IPS-20b (cell line): ENCODE measurements at regions not wholly inside any gene's neighbourhood (a gene's known extent, or its start where the extent isn't known, plus 50 kb on each side); places are given as distances from the start of the nearest gene placed in this dataset.

ENCODE experiments used
- H3K27ac ChIP-seq: one replicate; pipeline ENCODE4 v1.5.1; 2013; ENCODE audit warnings: low read length
- H3K27me3 ChIP-seq: 2 replicates; pipeline ENCODE4 v1.6.1; 2013; ENCODE audit warnings: mild to moderate bottlenecking, low read length, inconsistent platforms; ENCODE audit not compliant: insufficient read depth
- H3K36me3 ChIP-seq: 2 replicates; pipeline ENCODE4 v1.6.1; 2013; ENCODE audit warnings: low read depth, mild to moderate bottlenecking, inconsistent platforms, low read length, moderate library complexity; ENCODE audit not compliant: insufficient read depth
- H3K4me1 ChIP-seq: 2 replicates; pipeline ENCODE4 v1.6.1; 2013; ENCODE audit warnings: mild to moderate bottlenecking, control low read depth, inconsistent platforms, low read length, moderate library complexity; ENCODE audit not compliant: insufficient read depth
- H3K4me3 ChIP-seq: 2 replicates; pipeline ENCODE4 v1.5.1; 2013; ENCODE audit warnings: mild to moderate bottlenecking, low read length, inconsistent platforms
- H3K9ac ChIP-seq: 2 replicates; pipeline ENCODE4 v1.6.1; 2013; ENCODE audit warnings: low read depth, mild to moderate bottlenecking, inconsistent platforms, low read length, moderate library complexity
- H3K9me3 ChIP-seq: 2 replicates; pipeline ENCODE4 v1.6.1; 2013; ENCODE audit warnings: mild to moderate bottlenecking, low read depth, low read length, inconsistent platforms; ENCODE audit not compliant: insufficient read depth

- no peak overlapping the region for H3K4me3 ChIP-seq
- no peak overlapping the region for H3K9ac ChIP-seq
- peaks cover 3% of the 10 kb centered on the region; the same call in 1 of the 2 replicates for H3K9me3 ChIP-seq
- no peaks in the 10 kb centered on the region for H3K27me3 ChIP-seq
- H3K4me1 ChIP-seq: no peaks in the 10 kb centered on the region
- no peaks in the 10 kb centered on the region for H3K36me3 ChIP-seq
- H3K27ac ChIP-seq: no peak overlapping the region
Measured at GRCh38 chr12:124201248-124201647, 93.6 kb upstream of the RFLNA start.

- no peak overlapping the region for H3K27ac ChIP-seq
- H3K4me3 ChIP-seq: no peak overlapping the region
- H3K4me1 ChIP-seq: no peaks in the 10 kb centered on the region
- H3K27me3 ChIP-seq: no peaks in the 10 kb centered on the region
- H3K36me3 ChIP-seq: no peaks in the 10 kb centered on the region
- H3K9ac ChIP-seq: no peak overlapping the region
- no peaks in the 10 kb centered on the region; the same call in 1 of the 2 replicates for H3K9me3 ChIP-seq
Measured at GRCh38 chr12:124203176-124203575, 91.7 kb upstream of the RFLNA start.

- no peaks in the 10 kb centered on the region; the same call in 1 of the 2 replicates for H3K9me3 ChIP-seq
- H3K4me3 ChIP-seq: no peak overlapping the region
- H3K9ac ChIP-seq: no peak overlapping the region
- H3K36me3 ChIP-seq: no peaks in the 10 kb centered on the region
- no peaks in the 10 kb centered on the region for H3K27me3 ChIP-seq
- no peaks in the 10 kb centered on the region for H3K4me1 ChIP-seq
- H3K27ac ChIP-seq: no peak overlapping the region
Measured at GRCh38 chr12:124205405-124205804, 89.5 kb upstream of the RFLNA start.

GRCh38 chr12:124207049-124207448, 87.8 kb upstream of the RFLNA start:
- Histone ChIP-seq H3K27ac (no peak overlapping the region), H3K9me3 (peaks cover 4% of the 10 kb centered on the region), H3K4me3 (no peak overlapping the region)

GRCh38 chr12:124207617-124208016, 87.3 kb upstream of the RFLNA start:
- Histone ChIP-seq H3K9ac (no peak overlapping the region), H3K27ac (no peak overlapping the region), H3K9me3 (peaks cover 4% of the 10 kb centered on the region), H3K4me3 (no peak overlapping the region), H3K27me3 (no peaks in the 10 kb centered on the region), H3K4me1 (no peaks in the 10 kb centered on the region), H3K36me3 (no peaks in the 10 kb centered on the region)

More at GRCh38 chr12:124207049-124207448, 87.8 kb upstream of the RFLNA start:
- no peaks in the 10 kb centered on the region for H3K36me3 ChIP-seq
- H3K9ac ChIP-seq: no peak overlapping the region
- H3K4me1 ChIP-seq: no peaks in the 10 kb centered on the region
- no peaks in the 10 kb centered on the region for H3K27me3 ChIP-seq

- Histone ChIP-seq H3K27ac (no peak overlapping the region), H3K9ac (no peak overlapping the region), H3K36me3 (no peaks in the 10 kb centered on the region), H3K27me3 (no peaks in the 10 kb centered on the region), H3K4me1 (no peaks in the 10 kb centered on the region), H3K4me3 (no peak overlapping the region), H3K9me3 (peaks cover 4% of the 10 kb centered on the region)
Measured at GRCh38 chr12:124208489-124208888, 86.4 kb upstream of the RFLNA start.

GRCh38 chr12:124210991-124211577, 83.8 kb upstream of the RFLNA start:
- H3K27ac ChIP-seq: no peak overlapping the region
- H3K27me3 ChIP-seq: no peaks in the 10 kb centered on the region
- no peak overlapping the region for H3K4me3 ChIP-seq
- H3K4me1 ChIP-seq: no peaks in the 10 kb centered on the region
- H3K9me3 ChIP-seq: peaks cover 13% of the 10 kb centered on the region; the same call in 1 of the 2 replicates
- H3K36me3 ChIP-seq: no peaks in the 10 kb centered on the region
- H3K9ac ChIP-seq: no peak overlapping the region

- Histone ChIP-seq H3K9me3 (peaks cover 13% of the 10 kb centered on the region; the same call in 1 of the 2 replicates), H3K4me3 (no peak overlapping the region), H3K27ac (no peak overlapping the region), H3K4me1 (no peaks in the 10 kb centered on the region), H3K36me3 (no peaks in the 10 kb centered on the region), H3K9ac (no peak overlapping the region), H3K27me3 (no peaks in the 10 kb centered on the region)
Measured at GRCh38 chr12:124211753-124212152, 83.1 kb upstream of the RFLNA start.

- no peak overlapping the region for H3K4me3 ChIP-seq
- peaks cover 13% of the 10 kb centered on the region; the same call in 1 of the 2 replicates for H3K9me3 ChIP-seq
- H3K27ac ChIP-seq: no peak overlapping the region
- H3K27me3 ChIP-seq: no peaks in the 10 kb centered on the region
- no peaks in the 10 kb centered on the region for H3K36me3 ChIP-seq
- no peak overlapping the region for H3K9ac ChIP-seq
- peaks cover 6% of the 10 kb centered on the region; the same call in 1 of the 2 replicates for H3K4me1 ChIP-seq
Measured at GRCh38 chr12:124213666-124214347, 81.1 kb upstream of the RFLNA start.

- H3K27ac ChIP-seq: no peak overlapping the region
- peaks cover 13% of the 10 kb centered on the region; the same call in 1 of the 2 replicates for H3K9me3 ChIP-seq
- H3K4me3 ChIP-seq: no peak overlapping the region
- no peaks in the 10 kb centered on the region for H3K27me3 ChIP-seq
- H3K9ac ChIP-seq: no peak overlapping the region
- H3K36me3 ChIP-seq: no peaks in the 10 kb centered on the region
- peaks cover 6% of the 10 kb centered on the region; the same call in 1 of the 2 replicates for H3K4me1 ChIP-seq
Measured at GRCh38 chr12:124214574-124214973, 80.3 kb upstream of the RFLNA start.

GRCh38 chr12:124216966-124217365, 77.9 kb upstream of the RFLNA start:
- Histone ChIP-seq H3K4me1 (peaks cover 6% of the 10 kb centered on the region; the same call in 1 of the 2 replicates), H3K4me3 (no peak overlapping the region), H3K27me3 (no peaks in the 10 kb centered on the region), H3K9me3 (peaks cover 8% of the 10 kb centered on the region; the same call in 1 of the 2 replicates), H3K9ac (no peak overlapping the region), H3K36me3 (no peaks in the 10 kb centered on the region), H3K27ac (no peak overlapping the region)
